ENCODE measurements at regions not wholly inside any gene's neighbourhood (a gene's known extent, or its start where the extent isn't known, plus 50 kb on each side); places are given as distances from the start of the nearest gene placed in this dataset.
"Not testable (repeated sequence)": the region's sequence is repeated elsewhere in the genome, so short reads cannot be mapped to it uniquely, and the experiment has no call there.

DNA sequence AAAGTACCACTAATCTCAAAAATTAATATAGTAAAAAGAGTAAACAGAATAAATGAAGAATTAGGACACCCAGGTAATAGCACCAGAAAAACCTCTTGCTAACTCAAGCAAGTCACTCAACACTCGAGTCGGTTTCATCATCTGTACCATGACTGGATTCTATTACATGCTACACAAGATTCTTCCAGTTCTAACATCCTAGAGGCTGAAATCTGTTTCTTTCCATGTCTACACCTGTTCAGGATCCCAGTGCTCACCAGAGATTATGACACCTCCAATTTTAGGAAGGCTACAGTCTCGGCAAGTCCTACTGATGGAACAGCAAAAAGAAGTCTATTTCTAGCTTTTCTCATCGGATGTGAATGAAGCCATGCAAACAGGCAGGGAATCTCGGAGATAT is 95.3 kb upstream of the ANK3 start:
- DNase-seq (ENCODE audit: extremely low spot score): no peak
- no peak for TF ChIP-seq FOXM1 (IDR thresholded peaks at IDR 0.05; ENCODE audit: borderline replicate concordance)
- TF ChIP-seq LEF1 (IDR thresholded peaks at IDR 0.05; ENCODE audit: borderline replicate concordance): no peak
- no peak for TF ChIP-seq TARDBP (IDR thresholded peaks at IDR 0.05)
- no peak for TF ChIP-seq NFRKB (IDR thresholded peaks at IDR 0.05)
- no peak for TF ChIP-seq SP1 (IDR thresholded peaks at IDR 0.05)

DNA sequence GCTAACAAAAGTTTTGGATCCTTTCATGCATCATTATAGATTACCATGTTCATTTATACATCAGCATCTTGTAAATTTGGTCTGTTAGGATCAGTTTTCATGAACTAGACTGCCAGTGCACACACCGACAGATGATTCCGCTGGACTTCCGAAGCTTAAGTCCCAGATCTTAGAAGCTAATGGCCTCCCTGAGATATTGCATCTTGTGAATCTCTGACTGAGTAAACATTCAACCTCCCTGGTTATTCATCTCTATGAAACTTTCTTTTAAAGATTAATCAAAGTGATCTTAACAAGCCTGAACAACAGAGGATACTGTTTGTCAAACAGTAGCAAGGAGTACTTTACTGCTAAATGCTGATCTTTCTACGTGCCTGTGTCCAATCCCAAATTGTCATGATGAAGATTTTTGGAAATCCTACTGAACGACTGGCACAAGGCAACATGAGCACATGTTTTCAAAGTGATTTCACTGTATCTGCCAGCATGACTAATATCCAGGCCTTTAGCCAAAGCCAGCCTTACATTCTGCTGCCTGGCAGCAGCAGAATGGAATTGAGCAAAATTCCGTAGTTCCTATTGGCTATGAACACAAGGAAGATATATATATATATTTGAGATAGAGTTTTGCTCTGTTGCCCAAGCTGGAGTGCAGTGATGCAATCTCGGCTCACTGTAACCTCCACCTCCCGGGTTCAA is 91.3 kb upstream of the ANK3 start:
- ChIA-PET CTCF (no interaction called here), POLR2A (no interaction called here)
- TF ChIP-seq BHLHE40 (IDR thresholded peaks at IDR 0.05; ENCODE audit: borderline replicate concordance) (no peak), FOXK2 (IDR thresholded peaks at IDR 0.05) (no peak), SUZ12 (IDR thresholded peaks at IDR 0.05) (no peak), L3MBTL2 (conservative IDR thresholded peaks at IDR 0.05) (no peak), TARDBP (IDR thresholded peaks at IDR 0.05) (no peak), ELF4 (IDR thresholded peaks at IDR 0.05) (no peak), FOXA1 (IDR thresholded peaks at IDR 0.05) (no peak), CTBP1 (IDR thresholded peaks at IDR 0.05; ENCODE audit: borderline replicate concordance) (no peak), NFRKB (IDR thresholded peaks at IDR 0.05) (no peak), HDGF (IDR thresholded peaks at IDR 0.05; ENCODE audit: borderline replicate concordance) (no peak), LEF1 (IDR thresholded peaks at IDR 0.05; ENCODE audit: borderline replicate concordance) (no peak), FOXM1 (IDR thresholded peaks at IDR 0.05; ENCODE audit: borderline replicate concordance) (no peak), ZNF384 (IDR thresholded peaks at IDR 0.05) (no peak), ARNT (IDR thresholded peaks at IDR 0.05) (no peak), SP1 (IDR thresholded peaks at IDR 0.05) (no peak)
- TF ChIP-seq, protein P1, sequence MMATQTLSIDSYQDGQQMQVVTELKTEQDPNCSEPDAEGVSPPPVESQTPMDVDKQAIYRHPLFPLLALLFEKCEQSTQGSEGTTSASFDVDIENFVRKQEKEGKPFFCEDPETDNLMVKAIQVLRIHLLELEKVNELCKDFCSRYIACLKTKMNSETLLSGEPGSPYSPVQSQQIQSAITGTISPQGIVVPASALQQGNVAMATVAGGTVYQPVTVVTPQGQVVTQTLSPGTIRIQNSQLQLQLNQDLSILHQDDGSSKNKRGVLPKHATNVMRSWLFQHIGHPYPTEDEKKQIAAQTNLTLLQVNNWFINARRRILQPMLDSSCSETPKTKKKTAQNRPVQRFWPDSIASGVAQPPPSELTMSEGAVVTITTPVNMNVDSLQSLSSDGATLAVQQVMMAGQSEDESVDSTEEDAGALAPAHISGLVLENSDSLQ (IDR thresholded peaks at IDR 0.05): no peak
- no peak for DNase-seq (ENCODE audit: extremely low spot score)

More for the DNA sequence above, 95.3 kb upstream of the ANK3 start:
- POLR2A ChIA-PET: no interaction called here
- CTCF ChIA-PET: no interaction called here

DNA sequence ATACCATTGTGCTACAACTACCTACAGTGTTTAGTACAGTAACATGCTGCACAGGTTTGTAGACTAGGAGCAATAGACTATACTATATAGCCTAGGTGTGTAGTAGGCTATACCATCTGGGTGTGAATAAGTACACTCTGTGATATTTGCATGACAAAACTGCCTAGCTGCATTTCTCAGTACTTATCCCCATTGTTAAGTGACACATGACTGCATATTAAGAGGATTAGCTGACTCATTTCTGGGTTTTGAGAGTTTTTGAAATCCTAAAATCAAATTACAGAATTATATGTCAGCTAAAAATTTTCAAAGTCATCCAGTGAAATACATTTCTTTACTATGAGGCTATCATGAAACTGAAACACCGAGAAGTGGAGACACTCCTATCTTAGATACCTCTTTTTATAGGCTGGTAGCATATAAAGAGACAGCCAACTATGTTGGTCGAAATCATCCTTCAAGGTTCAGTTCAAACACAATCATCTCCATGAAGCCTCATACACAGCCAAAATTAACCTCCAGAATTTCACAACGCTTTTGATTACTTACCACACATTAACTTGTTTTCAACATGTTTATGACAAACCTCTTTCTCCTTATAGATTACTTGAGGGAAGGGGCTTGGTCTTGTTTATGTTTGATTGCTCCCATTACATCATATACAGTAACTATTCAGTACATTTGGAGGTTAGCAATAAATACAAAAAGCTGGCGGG is 89.8 kb upstream of the ANK3 start:
- DNase-seq (ENCODE audit: extremely low spot score): no peak
- TF ChIP-seq LEF1 (IDR thresholded peaks at IDR 0.05; ENCODE audit: borderline replicate concordance): no peak
- no peak for TF ChIP-seq ARNT (IDR thresholded peaks at IDR 0.05)
- no peak for TF ChIP-seq FOXA1 (IDR thresholded peaks at IDR 0.05)
- ChIA-PET CTCF (no interaction called here), POLR2A (no interaction called here)

DNA sequence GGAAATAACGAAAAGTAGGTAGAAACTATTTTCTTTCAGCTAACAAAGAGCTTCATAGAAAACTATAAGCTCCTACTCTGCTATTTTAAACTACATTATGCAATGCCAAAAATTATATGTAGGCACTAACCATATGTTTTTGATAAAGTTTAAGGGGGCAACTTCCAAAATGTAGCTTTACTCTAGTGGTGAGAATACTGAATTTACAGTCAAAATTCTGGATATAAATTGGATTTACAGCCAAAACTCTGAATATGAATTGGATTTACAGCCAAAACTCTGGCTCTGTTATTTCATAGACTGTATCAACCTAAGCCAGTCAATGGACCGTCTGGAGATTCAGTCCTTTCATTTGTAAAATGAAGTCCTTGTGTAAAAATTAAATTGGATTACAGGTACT is 86.8 kb upstream of the ANK3 start:
- no peak for DNase-seq (ENCODE audit: extremely low spot score)
- ChIA-PET POLR2A (no interaction called here), CTCF (interaction anchor here (0.7 kb wide), 1 partner anchor 142 kb away, joined by 3 read pairs; no protein-coding TSS in a partner anchor)
- TF ChIP-seq ZNF384 (IDR thresholded peaks at IDR 0.05): no peak
- TF ChIP-seq NFRKB (IDR thresholded peaks at IDR 0.05): no peak
- no peak for TF ChIP-seq HDGF (IDR thresholded peaks at IDR 0.05; ENCODE audit: borderline replicate concordance)
- no peak for TF ChIP-seq LEF1 (IDR thresholded peaks at IDR 0.05; ENCODE audit: borderline replicate concordance)
- no peak for TF ChIP-seq ELF4 (IDR thresholded peaks at IDR 0.05)
- TF ChIP-seq FOXK2 (IDR thresholded peaks at IDR 0.05): no peak
- TF ChIP-seq SP1 (IDR thresholded peaks at IDR 0.05): no peak
- TF ChIP-seq SUZ12 (IDR thresholded peaks at IDR 0.05): no peak
- no peak for TF ChIP-seq CTBP1 (IDR thresholded peaks at IDR 0.05; ENCODE audit: borderline replicate concordance)
- no peak for TF ChIP-seq BHLHE40 (IDR thresholded peaks at IDR 0.05; ENCODE audit: borderline replicate concordance)
- TF ChIP-seq FOXA1 (IDR thresholded peaks at IDR 0.05): no peak
- TF ChIP-seq, protein P1 (IDR thresholded peaks at IDR 0.05): no peak
- no peak for TF ChIP-seq L3MBTL2 (conservative IDR thresholded peaks at IDR 0.05)
- no peak for TF ChIP-seq FOXM1 (IDR thresholded peaks at IDR 0.05; ENCODE audit: borderline replicate concordance)
- TF ChIP-seq ARNT (IDR thresholded peaks at IDR 0.05): no peak
- TF ChIP-seq TARDBP (IDR thresholded peaks at IDR 0.05): no peak

DNA sequence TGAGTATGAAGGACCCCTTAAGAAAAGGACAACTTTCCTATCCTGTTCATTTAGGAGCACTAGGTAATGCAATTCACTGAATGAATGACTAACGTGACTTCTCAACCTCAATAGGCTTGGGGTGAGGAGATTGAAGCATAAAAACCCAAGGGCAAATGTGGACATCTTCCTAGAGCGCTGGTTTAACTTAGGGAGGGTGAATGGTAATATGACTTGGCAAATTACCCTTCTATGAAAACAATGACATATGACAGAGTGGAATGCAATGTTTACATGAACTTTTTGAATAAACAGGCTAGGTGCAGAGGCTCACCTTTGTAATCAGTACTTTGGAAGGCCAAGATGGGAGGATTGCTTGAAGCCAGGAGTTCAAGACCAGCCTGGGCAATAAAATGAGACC is 83.9 kb upstream of the ANK3 start:
- ChIA-PET POLR2A (no interaction called here), CTCF (no interaction called here)
- TF ChIP-seq L3MBTL2 (conservative IDR thresholded peaks at IDR 0.05): no peak
- TF ChIP-seq FOXK2 (IDR thresholded peaks at IDR 0.05): no peak
- TF ChIP-seq BHLHE40 (IDR thresholded peaks at IDR 0.05; ENCODE audit: borderline replicate concordance): no peak
- TF ChIP-seq ELF4 (IDR thresholded peaks at IDR 0.05): no peak
- no peak for TF ChIP-seq CTBP1 (IDR thresholded peaks at IDR 0.05; ENCODE audit: borderline replicate concordance)
- no peak for TF ChIP-seq FOXA1 (IDR thresholded peaks at IDR 0.05)
- TF ChIP-seq LEF1 (IDR thresholded peaks at IDR 0.05; ENCODE audit: borderline replicate concordance): no peak
- TF ChIP-seq HDGF (IDR thresholded peaks at IDR 0.05; ENCODE audit: borderline replicate concordance): no peak
- TF ChIP-seq ZNF384 (IDR thresholded peaks at IDR 0.05): no peak
- TF ChIP-seq TARDBP (IDR thresholded peaks at IDR 0.05): no peak
- no peak for TF ChIP-seq FOXM1 (IDR thresholded peaks at IDR 0.05; ENCODE audit: borderline replicate concordance)
- DNase-seq (ENCODE audit: extremely low spot score): no peak

DNA sequence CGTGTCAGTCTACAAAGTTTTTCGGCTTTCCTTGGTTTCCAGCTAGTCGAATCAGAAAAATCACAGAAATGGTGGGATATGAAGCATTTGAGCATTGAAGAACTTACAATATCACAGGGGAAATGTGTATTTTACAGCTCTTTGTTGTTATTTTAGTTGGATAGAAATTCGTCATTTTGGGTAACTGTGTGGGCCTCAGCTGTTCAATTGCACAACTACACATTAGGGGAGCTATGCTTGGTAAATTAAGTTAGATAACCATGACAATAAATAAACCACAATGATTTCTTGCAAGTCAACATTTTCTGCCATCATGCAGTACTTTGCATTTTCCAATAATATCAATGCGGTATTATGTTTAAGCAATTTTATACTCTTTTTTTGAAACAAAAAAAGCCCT is 80.4 kb upstream of the ANK3 start:
- ChIA-PET CTCF (no interaction called here), POLR2A (no interaction called here)
- no peak for DNase-seq (ENCODE audit: extremely low spot score)
- TF ChIP-seq SUZ12 (IDR thresholded peaks at IDR 0.05) (no peak), L3MBTL2 (conservative IDR thresholded peaks at IDR 0.05) (no peak), SP1 (IDR thresholded peaks at IDR 0.05) (no peak), ZNF384 (IDR thresholded peaks at IDR 0.05) (no peak), CTBP1 (IDR thresholded peaks at IDR 0.05; ENCODE audit: borderline replicate concordance) (no peak), FOXA1 (IDR thresholded peaks at IDR 0.05) (no peak)
- TF ChIP-seq, protein P1 (IDR thresholded peaks at IDR 0.05): no peak

DNA sequence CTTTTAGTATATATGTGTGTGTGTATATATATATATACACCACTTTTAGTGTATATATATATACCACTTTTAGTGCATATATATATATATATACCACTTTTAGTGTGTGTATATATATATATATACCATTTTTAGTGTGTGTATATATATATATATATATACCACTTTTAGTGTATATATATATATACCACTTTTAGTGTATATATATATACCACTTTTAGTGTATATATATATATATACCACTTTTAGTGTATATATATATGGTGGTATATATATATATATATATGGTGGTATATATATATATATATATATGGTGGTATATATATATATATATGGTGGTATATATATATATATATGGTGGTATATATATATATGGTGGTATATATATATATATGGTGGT is 79.5 kb upstream of the ANK3 start:
- CTCF ChIA-PET; DNase-seq (ENCODE audit: extremely low spot score); POLR2A ChIA-PET: not testable (repeated sequence)

Measured in HEK293T (cell line).